ENCODE measurements at regions not wholly inside any gene's neighbourhood (a gene's known extent, or its start where the extent isn't known, plus 50 kb on each side); places are given as distances from the start of the nearest gene placed in this dataset.
"Not testable (repeated sequence)": the region's sequence is repeated elsewhere in the genome, so short reads cannot be mapped to it uniquely, and the experiment has no call there.

- not testable (repeated sequence) for DNase-seq
Measured at GRCh38 chr4:94155404-94155803, 52.3 kb upstream of the SMARCAD1 start.

- DNase-seq, result no peak
Measured at GRCh38 chr4:94156826-94157225, 50.8 kb upstream of the SMARCAD1 start.
